ENCODE measurements at regions not wholly inside any gene's neighbourhood (a gene's known extent, or its start where the extent isn't known, plus 50 kb on each side); places are given as distances from the start of the nearest gene placed in this dataset.

GRCh38 chr9:13688990-13689600, 409.6 kb upstream of the MPDZ start:
- TF ChIP-seq CTCF (conservative IDR thresholded peaks at IDR 0.05; ENCODE audit: low read depth, low read length): peak; percentile 69
- peak; percentile 52 for DNase-seq (ENCODE audit: low read depth)
- H3K4me3 ChIP-seq (ENCODE audit: low read depth, low read length): no peak overlapping the region

DNA sequence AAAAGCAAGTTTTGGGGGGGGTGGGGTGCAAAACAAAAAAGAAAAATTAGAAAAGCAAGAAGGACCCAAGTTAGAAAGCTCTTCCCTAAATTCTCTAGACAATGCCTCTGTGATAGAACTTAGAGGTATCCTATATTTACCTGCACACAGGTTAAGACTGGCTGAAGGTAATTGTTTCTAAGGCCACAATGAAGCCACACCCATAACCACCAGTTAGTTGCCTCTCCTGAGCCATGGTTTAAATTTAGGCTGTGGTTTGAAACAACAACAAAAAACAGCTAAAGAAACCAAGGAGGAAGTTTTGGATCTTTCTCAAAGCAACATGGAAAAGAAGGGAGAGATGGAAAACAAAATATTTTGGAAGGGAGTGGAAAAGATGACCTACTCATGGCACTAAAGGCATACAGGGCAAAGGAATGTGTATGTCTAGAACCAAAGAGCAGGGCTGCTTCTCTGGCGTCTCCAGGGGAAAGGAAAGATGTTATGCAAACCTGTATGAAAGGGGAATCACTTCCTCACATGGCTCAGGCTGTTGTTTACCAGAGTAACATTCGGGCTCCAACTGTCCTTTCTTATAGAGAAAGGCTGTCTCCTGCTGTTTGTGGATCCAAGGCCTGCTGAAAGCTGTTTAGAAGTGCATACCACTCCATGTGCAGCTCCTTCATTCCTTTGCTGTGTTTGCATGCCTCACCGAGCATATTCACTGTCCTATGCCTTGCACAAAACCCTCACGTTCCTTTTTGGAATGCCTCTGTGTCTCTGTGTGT, 408.9 kb upstream of the MPDZ start:
- H3K4me3 ChIP-seq (ENCODE audit: low read depth, low read length): no peak overlapping the region
- DNase-seq (ENCODE audit: low read depth): peak; percentile 71
- no peak for TF ChIP-seq CTCF (conservative IDR thresholded peaks at IDR 0.05; ENCODE audit: low read depth, low read length)

DNA sequence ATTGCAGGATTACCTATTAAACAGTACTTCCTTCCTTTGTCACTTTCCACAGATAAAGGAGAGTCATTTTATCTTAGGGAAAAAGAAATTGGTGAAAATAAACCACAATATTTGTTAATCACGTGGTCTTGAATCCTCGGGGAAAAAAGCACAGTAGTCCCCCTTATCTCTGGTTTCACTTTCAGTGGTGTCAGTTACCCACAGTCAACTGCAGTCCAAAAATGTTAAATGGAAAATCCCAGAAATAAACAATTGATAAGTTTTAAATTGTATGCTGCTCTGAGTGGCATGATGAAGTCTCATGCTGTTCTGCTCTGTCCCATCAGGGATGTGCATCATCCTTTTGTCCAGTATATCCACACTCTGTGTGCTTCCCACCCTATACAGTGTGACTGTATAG, 405.2 kb upstream of the MPDZ start:
- no peak for TF ChIP-seq CTCF (conservative IDR thresholded peaks at IDR 0.05; ENCODE audit: low read depth, low read length)
- H3K4me3 ChIP-seq (ENCODE audit: low read depth, low read length): no peak overlapping the region
- DNase-seq (ENCODE audit: low read depth): peak; percentile 30

- H3K4me3 ChIP-seq (ENCODE audit: low read depth, low read length): no peak overlapping the region
- DNase-seq (ENCODE audit: low read depth): no peak
- TF ChIP-seq CTCF (conservative IDR thresholded peaks at IDR 0.05; ENCODE audit: low read depth, low read length): no peak
Measured at GRCh38 chr9:13677801-13678200, 398.3 kb upstream of the MPDZ start.

GRCh38 chr9:13675638-13676000, 396.1 kb upstream of the MPDZ start:
- H3K4me3 ChIP-seq (ENCODE audit: low read depth, low read length): no peak overlapping the region
- DNase-seq (ENCODE audit: low read depth): peak; percentile 13
- no peak for TF ChIP-seq CTCF (conservative IDR thresholded peaks at IDR 0.05; ENCODE audit: low read depth, low read length)

DNA sequence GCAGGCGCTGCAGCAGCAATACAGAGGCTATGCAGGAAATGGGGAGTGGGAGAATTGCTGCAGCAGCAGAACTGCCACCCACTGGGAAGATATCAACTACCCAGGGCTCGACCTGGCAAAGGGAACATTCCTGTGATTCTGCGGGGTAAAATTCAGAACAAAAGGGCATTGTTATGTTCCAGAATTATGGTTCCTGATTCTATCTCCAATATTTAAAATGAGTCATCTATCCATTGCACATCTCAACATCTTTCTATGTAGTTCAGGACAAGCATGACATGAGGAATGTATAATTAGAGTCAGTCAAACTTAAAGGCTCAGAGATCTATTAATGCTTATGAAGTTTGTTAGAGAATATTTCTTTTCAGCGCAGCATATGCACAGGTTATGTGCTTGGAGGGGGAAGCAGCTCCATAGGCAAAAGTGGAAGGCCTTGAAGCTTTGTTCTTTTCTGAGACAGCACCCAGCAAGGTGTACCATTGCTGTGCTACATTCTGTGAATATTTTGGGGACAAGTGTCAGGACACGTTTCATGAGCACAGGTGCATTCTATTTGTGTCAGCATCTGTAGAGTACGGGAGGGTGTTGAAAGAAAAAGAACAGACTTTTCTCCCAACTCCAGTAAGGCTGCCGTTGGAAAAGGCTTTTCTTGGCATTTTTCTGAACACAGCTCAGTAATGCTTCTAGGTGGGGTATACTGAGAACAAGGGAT, 395.6 kb upstream of the MPDZ start:
- TF ChIP-seq CTCF (conservative IDR thresholded peaks at IDR 0.05; ENCODE audit: low read depth, low read length): no peak
- H3K4me3 ChIP-seq (ENCODE audit: low read depth, low read length): no peak overlapping the region
- DNase-seq (ENCODE audit: low read depth): no peak

Data from choroid plexus epithelial cell (primary cell).